NCI-H1436 (cell line): ENCODE measurements at regions not wholly inside any gene's neighbourhood (a gene's known extent, or its start where the extent isn't known, plus 50 kb on each side); places are given as distances from the start of the nearest gene placed in this dataset.

ENCODE experiments used
- DNase-seq: peaks from one replicate; lab custom pipeline; 2025; lab: John Stamatoyannopoulos, UW

- peak; percentile 74 for DNase-seq
Observed at GRCh38 chr1:209428241-209428921, 155.1 kb upstream of the CAMK1G start.

GRCh38 chr1:209429611-209430010, 153.9 kb upstream of the CAMK1G start:
- DNase-seq, result no peak

GRCh38 chr1:209430107-209430506, 153.4 kb upstream of the CAMK1G start:
- no peak for DNase-seq

- DNase-seq, result no peak
Observed at GRCh38 chr1:209430821-209431259, 152.7 kb upstream of the CAMK1G start.

- no peak for DNase-seq
Observed at GRCh38 chr1:209431402-209431801, 152.1 kb upstream of the CAMK1G start.

GRCh38 chr1:209431813-209432442, 151.6 kb upstream of the CAMK1G start:
- no peak for DNase-seq

GRCh38 chr1:209432443-209432825, 151.1 kb upstream of the CAMK1G start:
- DNase-seq, result no peak

- no peak for DNase-seq
Observed at GRCh38 chr1:209433649-209434031, 149.9 kb upstream of the CAMK1G start.

- no peak for DNase-seq
Observed at GRCh38 chr1:209434066-209434465, 149.4 kb upstream of the CAMK1G start.

GRCh38 chr1:209434631-209435217, 148.8 kb upstream of the CAMK1G start:
- no peak for DNase-seq

- peak; percentile 65 for DNase-seq
Observed at GRCh38 chr1:209435654-209436566, 147.6 kb upstream of the CAMK1G start.

GRCh38 chr1:209439828-209440227, 143.7 kb upstream of the CAMK1G start:
- DNase-seq, result no peak

GRCh38 chr1:209443361-209443931, 140.1 kb upstream of the CAMK1G start:
- DNase-seq, result no peak

GRCh38 chr1:209443975-209444651, 139.4 kb upstream of the CAMK1G start:
- no peak for DNase-seq

- no peak for DNase-seq
Observed at GRCh38 chr1:209444961-209445360, 138.6 kb upstream of the CAMK1G start.

- DNase-seq, result no peak
Observed at GRCh38 chr1:209445576-209445975, 137.9 kb upstream of the CAMK1G start.

GRCh38 chr1:209446356-209446755, 137.2 kb upstream of the CAMK1G start:
- no peak for DNase-seq

GRCh38 chr1:209454340-209454994, 129.0 kb upstream of the CAMK1G start:
- no peak for DNase-seq

GRCh38 chr1:209455145-209455544, 128.4 kb upstream of the CAMK1G start:
- DNase-seq, result peak; percentile 56

- DNase-seq, result peak; percentile 47
Observed at GRCh38 chr1:209455661-209456358, 127.7 kb upstream of the CAMK1G start.
